Esophagus squamous epithelium (tissue), 4 donors: ENCODE measurements at regions not wholly inside any gene's neighbourhood (a gene's known extent, or its start where the extent isn't known, plus 50 kb on each side); places are given as distances from the start of the nearest gene placed in this dataset.

Experiments used
- POLR2A ChIP-seq, 4 donors: fragments of 450-650 bp; IDR thresholded peaks; one replicate each; pipeline ENCODE4 v1.6.1; 2017; ENCODE audit warnings: antibody characterized with exemption in 4 of 4, mild to moderate bottlenecking in 4 of 4, moderate library complexity in 3 of 4
- TF ChIP-seq, protein P1 (sequence below), 6 experiments: fragments of 450-650 bp in 4 of 6; fragments of 200-600 bp in 2 of 6; sonication (generic) in 2 of 6; IDR thresholded peaks; one replicate each; pipeline ENCODE4 v1.5.1; 2016 to 2019; ENCODE audit warnings: antibody characterized with exemption in 6 of 6, mild to moderate bottlenecking in 4 of 6, moderate library complexity in 4 of 6

DNA sequence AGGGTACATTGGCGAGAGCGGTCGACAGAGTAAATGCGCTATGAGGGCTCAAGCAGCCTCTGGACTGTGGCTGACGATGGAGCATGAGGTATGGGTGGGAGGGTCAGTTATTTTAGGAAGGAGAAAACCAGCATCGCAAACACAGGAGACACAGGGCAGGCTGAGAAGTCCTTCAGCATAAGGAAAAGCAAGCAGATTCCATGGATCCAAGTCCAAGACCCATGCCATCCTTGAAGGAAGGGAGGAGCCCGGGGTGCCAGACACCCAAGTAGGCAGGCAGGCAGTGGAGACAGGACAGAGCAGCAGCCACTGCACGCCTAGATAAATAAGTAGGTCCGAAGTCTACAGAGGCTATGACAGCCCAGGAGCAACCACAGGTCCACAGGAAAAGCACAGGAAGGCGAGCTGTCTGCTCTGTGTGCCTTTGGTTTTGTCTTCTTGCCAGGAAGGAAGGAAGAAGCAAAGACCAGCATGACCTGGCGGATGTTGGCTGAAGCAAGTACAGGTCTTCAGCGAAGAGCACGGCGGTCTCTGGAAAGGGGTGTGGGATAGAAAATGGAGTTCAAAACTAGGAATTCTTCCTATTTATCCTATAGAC is 76.4 kb upstream of the SLC45A1 start:
- TF ChIP-seq, protein P1, sequence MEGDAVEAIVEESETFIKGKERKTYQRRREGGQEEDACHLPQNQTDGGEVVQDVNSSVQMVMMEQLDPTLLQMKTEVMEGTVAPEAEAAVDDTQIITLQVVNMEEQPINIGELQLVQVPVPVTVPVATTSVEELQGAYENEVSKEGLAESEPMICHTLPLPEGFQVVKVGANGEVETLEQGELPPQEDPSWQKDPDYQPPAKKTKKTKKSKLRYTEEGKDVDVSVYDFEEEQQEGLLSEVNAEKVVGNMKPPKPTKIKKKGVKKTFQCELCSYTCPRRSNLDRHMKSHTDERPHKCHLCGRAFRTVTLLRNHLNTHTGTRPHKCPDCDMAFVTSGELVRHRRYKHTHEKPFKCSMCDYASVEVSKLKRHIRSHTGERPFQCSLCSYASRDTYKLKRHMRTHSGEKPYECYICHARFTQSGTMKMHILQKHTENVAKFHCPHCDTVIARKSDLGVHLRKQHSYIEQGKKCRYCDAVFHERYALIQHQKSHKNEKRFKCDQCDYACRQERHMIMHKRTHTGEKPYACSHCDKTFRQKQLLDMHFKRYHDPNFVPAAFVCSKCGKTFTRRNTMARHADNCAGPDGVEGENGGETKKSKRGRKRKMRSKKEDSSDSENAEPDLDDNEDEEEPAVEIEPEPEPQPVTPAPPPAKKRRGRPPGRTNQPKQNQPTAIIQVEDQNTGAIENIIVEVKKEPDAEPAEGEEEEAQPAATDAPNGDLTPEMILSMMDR (IDR thresholded peaks at IDR 0.05): no peak
- TF ChIP-seq POLR2A (IDR thresholded peaks at IDR 0.05): no peak
